ENCODE measurements at regions not wholly inside any gene's neighbourhood (a gene's known extent, or its start where the extent isn't known, plus 50 kb on each side); places are given as distances from the start of the nearest gene placed in this dataset.
A peak's percentile ranks its signal among the peaks of the same experiment; 100 is the strongest.
"Not testable (repeated sequence)": the region's sequence is repeated elsewhere in the genome, so short reads cannot be mapped to it uniquely, and the experiment has no call there.

DNA sequence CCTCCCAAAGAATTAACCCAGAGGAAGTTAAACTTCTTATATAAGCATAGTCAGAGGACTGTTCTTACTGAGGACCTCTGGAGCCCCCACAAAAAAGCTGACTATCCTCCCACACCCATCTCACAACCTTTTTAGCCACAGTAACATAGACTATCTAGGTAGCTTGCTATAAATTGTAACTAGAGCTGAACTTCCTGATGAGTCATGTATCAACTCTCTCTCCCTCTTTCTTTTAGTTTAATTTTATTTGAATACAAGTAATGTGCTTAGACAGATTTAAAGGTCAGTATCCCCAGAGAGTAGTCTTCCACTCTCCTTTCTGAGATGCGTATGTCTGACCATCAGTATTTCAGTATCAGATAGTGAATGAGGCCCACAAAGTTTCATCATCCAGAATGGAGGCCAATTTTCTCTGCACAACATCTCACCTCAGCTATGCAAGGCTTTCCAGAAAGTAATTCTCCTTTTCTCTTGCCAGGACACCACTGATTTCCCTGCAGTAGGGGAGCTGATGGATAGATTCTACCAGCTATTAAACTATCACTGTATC, 104.0 kb upstream of the MYRIP start:
- Histone ChIP-seq H3K9ac (no peak overlapping the region), H2AFZ (replicated peaks) (no peak overlapping the region)
- no peak overlapping the region for H3K4me3 Mint-ChIP-seq

DNA sequence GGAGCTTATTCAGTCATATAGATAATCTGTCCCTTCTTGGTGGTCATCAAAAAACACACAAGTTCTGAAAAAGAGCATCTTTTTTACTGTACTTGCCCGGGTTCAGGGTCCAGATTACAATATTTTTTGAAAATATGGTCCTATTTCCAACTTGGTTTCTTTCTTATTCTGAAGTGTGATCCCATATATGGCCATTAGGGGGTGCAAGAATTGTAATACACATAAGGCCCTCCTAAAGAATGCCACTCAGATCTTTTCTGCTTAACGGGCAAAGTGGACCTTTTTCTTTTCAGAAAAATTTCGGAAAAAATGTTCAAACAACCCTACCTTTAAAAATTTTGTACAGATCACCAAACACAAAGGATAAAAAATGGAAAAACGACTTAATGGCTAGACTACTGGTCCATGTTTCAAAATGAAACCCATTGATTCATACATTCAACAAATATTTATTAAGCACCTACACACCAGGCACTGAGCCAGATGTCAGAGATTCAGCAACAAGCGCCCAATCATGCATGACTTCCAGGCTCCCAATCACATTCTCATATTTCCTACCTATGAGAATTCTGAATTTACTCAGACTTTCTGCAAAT, 102.0 kb upstream of the MYRIP start:
- Histone ChIP-seq H3K9me3 (ENCODE audit: low read depth) (no peaks in the 10 kb centered on the region), H3K9ac (no peak overlapping the region), H3K27me3 (no peaks in the 10 kb centered on the region), H3K27ac (no peak overlapping the region), H4K20me1 (ENCODE audit: low read depth) (no peaks in the 10 kb centered on the region), H3K36me3 (no peaks in the 10 kb centered on the region), H3F3A (ENCODE audit: low read depth) (no peaks in the 10 kb centered on the region), H3K4me1 (no peaks in the 10 kb centered on the region), H2AFZ (replicated peaks) (no peak overlapping the region), H3K4me2 (no peak overlapping the region), H3K4me3 (no peak overlapping the region), H3K79me2 (ENCODE audit: low read depth) (no peaks in the 10 kb centered on the region)
- Mint-ChIP-seq H3K27me3 (ENCODE audit: insufficient read depth, low read depth) (no peaks in the 10 kb centered on the region), H3K4me1 (no peaks in the 10 kb centered on the region), H3K27ac (no peak overlapping the region), H3K36me3 (no peaks in the 10 kb centered on the region), H3K4me3 (no peak overlapping the region), H3K9me3 (no peaks in the 10 kb centered on the region)
- peak; percentile 52 for DNase-seq (ENCODE audit: low spot score)
- TF ChIP-seq, protein P1, sequence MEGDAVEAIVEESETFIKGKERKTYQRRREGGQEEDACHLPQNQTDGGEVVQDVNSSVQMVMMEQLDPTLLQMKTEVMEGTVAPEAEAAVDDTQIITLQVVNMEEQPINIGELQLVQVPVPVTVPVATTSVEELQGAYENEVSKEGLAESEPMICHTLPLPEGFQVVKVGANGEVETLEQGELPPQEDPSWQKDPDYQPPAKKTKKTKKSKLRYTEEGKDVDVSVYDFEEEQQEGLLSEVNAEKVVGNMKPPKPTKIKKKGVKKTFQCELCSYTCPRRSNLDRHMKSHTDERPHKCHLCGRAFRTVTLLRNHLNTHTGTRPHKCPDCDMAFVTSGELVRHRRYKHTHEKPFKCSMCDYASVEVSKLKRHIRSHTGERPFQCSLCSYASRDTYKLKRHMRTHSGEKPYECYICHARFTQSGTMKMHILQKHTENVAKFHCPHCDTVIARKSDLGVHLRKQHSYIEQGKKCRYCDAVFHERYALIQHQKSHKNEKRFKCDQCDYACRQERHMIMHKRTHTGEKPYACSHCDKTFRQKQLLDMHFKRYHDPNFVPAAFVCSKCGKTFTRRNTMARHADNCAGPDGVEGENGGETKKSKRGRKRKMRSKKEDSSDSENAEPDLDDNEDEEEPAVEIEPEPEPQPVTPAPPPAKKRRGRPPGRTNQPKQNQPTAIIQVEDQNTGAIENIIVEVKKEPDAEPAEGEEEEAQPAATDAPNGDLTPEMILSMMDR (IDR thresholded peaks at IDR 0.05) = peak; percentile 68
- no peak for TF ChIP-seq EZH2phosphoT487 (IDR thresholded peaks at IDR 0.05)

More for the DNA sequence above, 104.0 kb upstream of the MYRIP start:
- no peaks in the 10 kb centered on the region for H3K36me3 ChIP-seq
- no peaks in the 10 kb centered on the region for H3K9me3 ChIP-seq (ENCODE audit: low read depth)
- Mint-ChIP-seq H3K36me3 (no peaks in the 10 kb centered on the region), H3K9me3 (no peaks in the 10 kb centered on the region), H3K4me1 (no peaks in the 10 kb centered on the region), H3K27me3 (ENCODE audit: insufficient read depth, low read depth) (no peaks in the 10 kb centered on the region), H3K27ac (no peak overlapping the region)
- no peak overlapping the region for H3K4me2 ChIP-seq
- H3K4me3 ChIP-seq = no peak overlapping the region
- DNase-seq (ENCODE audit: low spot score) = no peak
- H3K79me2 ChIP-seq (ENCODE audit: low read depth) = no peaks in the 10 kb centered on the region
- H3K4me1 ChIP-seq = no peaks in the 10 kb centered on the region
- H3F3A ChIP-seq (ENCODE audit: low read depth) = no peaks in the 10 kb centered on the region
- H4K20me1 ChIP-seq (ENCODE audit: low read depth) = no peaks in the 10 kb centered on the region
- TF ChIP-seq, protein P1 (IDR thresholded peaks at IDR 0.05) = no peak
- TF ChIP-seq EZH2 (IDR thresholded peaks at IDR 0.05) (no peak), EZH2phosphoT487 (IDR thresholded peaks at IDR 0.05) (no peak)
- no peaks in the 10 kb centered on the region for H3K27me3 ChIP-seq
- H3K27ac ChIP-seq = no peak overlapping the region

DNA sequence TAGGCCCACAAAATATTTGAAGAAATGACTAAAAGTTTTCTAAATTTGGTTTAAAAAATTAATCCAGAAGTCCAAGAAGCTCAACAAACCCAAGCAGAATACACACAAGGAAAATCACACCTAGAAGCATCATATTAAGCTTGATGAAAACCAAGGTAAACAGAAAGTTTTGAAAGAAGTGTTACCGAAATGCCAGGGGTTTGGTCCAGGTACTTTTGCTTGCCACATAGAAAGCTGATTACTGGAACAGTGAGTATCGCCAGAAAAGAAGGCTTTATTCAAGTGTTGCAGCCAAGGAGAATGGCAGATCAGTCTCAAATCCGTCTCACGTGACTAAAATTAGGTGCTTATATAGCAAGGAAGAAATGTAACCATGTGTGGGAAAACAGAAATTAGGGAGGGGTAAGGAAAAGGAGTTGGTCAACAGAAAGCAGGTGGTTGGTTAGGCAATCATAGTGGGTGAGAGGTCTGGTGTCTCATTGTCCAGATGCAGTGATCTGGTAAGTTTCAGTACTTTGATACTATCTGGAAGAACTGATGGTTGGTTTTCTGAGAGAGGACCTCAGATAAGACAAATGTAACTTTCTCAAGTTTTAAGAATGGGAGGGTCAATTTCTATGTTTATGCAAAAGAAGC, 96.9 kb upstream of the MYRIP start:
- Histone ChIP-seq H3K4me2 (no peak overlapping the region), H3K4me3 (no peak overlapping the region), H3K36me3 (no peaks in the 10 kb centered on the region), H3K27me3 (no peaks in the 10 kb centered on the region), H3F3A (ENCODE audit: low read depth) (no peaks in the 10 kb centered on the region), H2AFZ (replicated peaks) (no peak overlapping the region), H3K4me1 (no peaks in the 10 kb centered on the region), H3K9ac (no peak overlapping the region), H3K9me3 (ENCODE audit: low read depth) (no peaks in the 10 kb centered on the region), H3K79me2 (ENCODE audit: low read depth) (no peaks in the 10 kb centered on the region), H3K27ac (no peak overlapping the region), H4K20me1 (ENCODE audit: low read depth) (no peaks in the 10 kb centered on the region)
- H3K36me3 Mint-ChIP-seq = no peaks in the 10 kb centered on the region
- TF ChIP-seq EZH2phosphoT487 (IDR thresholded peaks at IDR 0.05) (no peak), EZH2 (IDR thresholded peaks at IDR 0.05) (no peak)
- TF ChIP-seq, protein P1 (IDR thresholded peaks at IDR 0.05) = no peak
- H3K4me3 Mint-ChIP-seq = no peak overlapping the region
- H3K4me1 Mint-ChIP-seq = no peaks in the 10 kb centered on the region
- H3K27me3 Mint-ChIP-seq (ENCODE audit: insufficient read depth, low read depth) = no peaks in the 10 kb centered on the region
- no peak overlapping the region for H3K27ac Mint-ChIP-seq
- DNase-seq (ENCODE audit: low spot score) = no peak
- peaks cover 4% of the 10 kb centered on the region for H3K9me3 Mint-ChIP-seq

DNA sequence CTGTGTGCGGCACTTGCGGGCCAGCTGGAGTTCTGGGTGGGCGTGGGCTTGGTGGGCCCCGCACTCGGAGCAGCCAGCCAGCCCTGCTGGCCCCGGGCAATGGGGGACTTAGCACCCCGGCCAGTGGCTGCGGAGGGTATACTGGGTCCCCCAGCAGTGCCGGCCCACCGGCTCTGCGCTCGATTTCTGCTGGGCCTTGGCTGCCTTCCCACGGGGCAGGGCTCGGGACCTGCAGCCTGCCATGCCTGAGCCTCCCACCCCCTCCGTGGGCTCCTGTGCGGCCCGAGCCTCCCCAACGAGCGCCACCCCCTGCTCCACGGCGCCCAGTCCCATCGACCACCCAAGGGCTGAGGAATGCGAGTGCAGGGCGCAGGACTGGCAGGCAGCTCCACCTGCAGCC, 96.1 kb upstream of the MYRIP start:
- H3K4me1 Mint-ChIP-seq; H3K79me2 ChIP-seq (ENCODE audit: low read depth); H3K27me3 Mint-ChIP-seq (ENCODE audit: insufficient read depth, low read depth); H3K9me3 Mint-ChIP-seq; H3K27me3 ChIP-seq; H3K4me2 ChIP-seq; H3K36me3 ChIP-seq; H3K4me3 ChIP-seq; H3K36me3 Mint-ChIP-seq; H3K4me1 ChIP-seq; H3F3A ChIP-seq (ENCODE audit: low read depth); H3K9ac ChIP-seq; H3K27ac ChIP-seq; H2AFZ ChIP-seq (replicated peaks); H4K20me1 ChIP-seq (ENCODE audit: low read depth); H3K27ac Mint-ChIP-seq; DNase-seq (ENCODE audit: low spot score); H3K4me3 Mint-ChIP-seq; H3K9me3 ChIP-seq (ENCODE audit: low read depth): not testable (repeated sequence)

Measured in neural progenitor cell (in vitro differentiated cells).